ENCODE measurements at regions not wholly inside any gene's neighbourhood (a gene's known extent, or its start where the extent isn't known, plus 50 kb on each side); places are given as distances from the start of the nearest gene placed in this dataset.
"Not testable (repeated sequence)": the region's sequence is repeated elsewhere in the genome, so short reads cannot be mapped to it uniquely, and the experiment has no call there.

DNA sequence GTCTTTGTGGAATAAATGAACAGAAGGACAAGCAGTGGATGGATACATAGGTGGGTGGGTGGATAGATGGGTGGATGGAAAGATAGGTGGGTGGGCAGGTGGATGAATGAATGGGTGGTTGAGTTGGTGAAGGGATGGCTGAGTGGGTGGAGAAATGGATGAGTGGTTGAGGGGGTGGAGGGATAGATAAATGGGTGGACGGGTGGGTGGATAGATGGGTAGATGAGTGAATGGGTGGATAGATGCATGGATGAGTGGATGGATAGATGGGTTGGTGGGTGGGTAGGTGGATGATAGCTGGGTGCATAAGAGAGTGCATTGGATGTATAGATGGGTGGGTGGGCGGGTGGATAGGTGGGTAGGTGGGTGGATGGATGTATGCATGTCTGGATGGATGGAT, 63.5 kb downstream of the UNC93B1 start:
- H3K27ac ChIP-seq; H3K9me3 ChIP-seq; H3K4me3 ChIP-seq; DNase-seq; H3K36me3 ChIP-seq; H3K27me3 ChIP-seq; intact Hi-C loops (cut with DNase I; ENCODE audit: low total_unique reads); H3K4me1 ChIP-seq: not testable (repeated sequence)

DNA sequence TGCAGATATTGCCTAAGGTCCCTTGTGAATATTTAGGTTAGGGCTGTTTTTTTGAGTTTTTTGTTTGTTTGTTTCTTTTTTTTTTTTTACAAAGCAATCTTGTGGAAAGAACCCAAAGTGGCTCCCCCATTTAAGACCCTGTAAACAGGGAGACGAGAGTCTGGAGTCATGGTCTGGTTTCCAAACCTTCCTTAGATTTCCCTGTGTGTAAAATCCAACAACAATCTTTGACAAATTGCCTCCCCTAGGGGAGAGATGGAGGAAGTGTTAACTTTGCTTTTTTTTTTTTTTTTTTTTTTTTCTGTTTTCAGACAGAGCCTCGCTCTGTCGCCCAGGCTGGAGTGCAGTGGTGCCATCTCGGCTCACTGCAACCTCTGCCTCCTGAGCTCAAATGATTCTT, 64.9 kb downstream of the UNC93B1 start:
- H3K36me3 ChIP-seq; H3K4me1 ChIP-seq; H3K27me3 ChIP-seq; DNase-seq; H3K9me3 ChIP-seq; H3K27ac ChIP-seq; H3K4me3 ChIP-seq; intact Hi-C loops (cut with DNase I; ENCODE audit: low total_unique reads): not testable (repeated sequence)

- H3K27ac ChIP-seq; H3K27me3 ChIP-seq; intact Hi-C loops (cut with DNase I; ENCODE audit: low total_unique reads); H3K36me3 ChIP-seq; H3K9me3 ChIP-seq; H3K4me3 ChIP-seq; DNase-seq; H3K4me1 ChIP-seq: not testable (repeated sequence)
Observed at GRCh38 chr11:67938371-67938770, 65.5 kb downstream of the UNC93B1 start.

DNA sequence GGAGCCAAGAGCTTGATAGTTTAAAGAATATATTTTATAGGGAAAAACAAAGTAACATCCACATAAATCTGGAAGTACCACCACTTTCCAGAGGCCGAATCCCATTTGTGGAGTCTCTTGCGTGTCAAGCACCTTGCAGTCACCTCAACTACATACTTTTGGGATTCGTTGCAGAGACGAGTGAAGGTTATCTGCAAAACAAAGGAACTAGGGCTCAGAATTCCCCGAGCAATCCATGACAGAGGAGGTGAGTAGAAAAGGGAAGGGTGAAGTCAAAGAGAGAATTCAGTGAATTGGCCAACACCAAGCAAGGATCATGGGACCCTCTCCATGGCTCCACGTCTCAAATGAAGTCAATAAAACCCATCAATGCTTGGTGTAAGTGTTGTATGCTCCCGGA, 80.3 kb downstream of the UNC93B1 start:
- DNase-seq; H3K4me1 ChIP-seq; H3K4me3 ChIP-seq; H3K9me3 ChIP-seq; H3K27me3 ChIP-seq; H3K27ac ChIP-seq; H3K36me3 ChIP-seq; intact Hi-C loops (cut with DNase I; ENCODE audit: low total_unique reads): not testable (repeated sequence)

GRCh38 chr11:67920546-67920945, 83.4 kb downstream of the UNC93B1 start:
- H3K9me3 ChIP-seq, H3K4me1 ChIP-seq: not testable (repeated sequence)

GRCh38 chr11:67912184-67912583, 91.7 kb downstream of the UNC93B1 start:
- H3K36me3 ChIP-seq; H3K9me3 ChIP-seq; intact Hi-C loops (cut with DNase I; ENCODE audit: low total_unique reads); H3K27ac ChIP-seq; H3K27me3 ChIP-seq; H3K4me1 ChIP-seq; H3K4me3 ChIP-seq; DNase-seq: not testable (repeated sequence)

More at GRCh38 chr11:67920546-67920945, 83.4 kb downstream of the UNC93B1 start:
- H3K4me3 ChIP-seq; intact Hi-C loops (cut with DNase I; ENCODE audit: low total_unique reads); H3K36me3 ChIP-seq; H3K27ac ChIP-seq; H3K27me3 ChIP-seq; DNase-seq: not testable (repeated sequence)

- H3K4me1 ChIP-seq; H3K27ac ChIP-seq; intact Hi-C loops (cut with DNase I; ENCODE audit: low total_unique reads); H3K4me3 ChIP-seq; H3K36me3 ChIP-seq; DNase-seq; H3K9me3 ChIP-seq; H3K27me3 ChIP-seq: not testable (repeated sequence)
Observed at GRCh38 chr11:67911211-67911610, 92.7 kb downstream of the UNC93B1 start.

- intact Hi-C loops (cut with DNase I; ENCODE audit: low total_unique reads); H3K27me3 ChIP-seq; H3K4me3 ChIP-seq; H3K27ac ChIP-seq; H3K36me3 ChIP-seq; H3K4me1 ChIP-seq; DNase-seq; H3K9me3 ChIP-seq: not testable (repeated sequence)
Observed at GRCh38 chr11:67910803-67911202, 93.1 kb downstream of the UNC93B1 start.

- H3K4me1 ChIP-seq; intact Hi-C loops (cut with DNase I; ENCODE audit: low total_unique reads); H3K4me3 ChIP-seq; H3K27me3 ChIP-seq; H3K36me3 ChIP-seq; H3K27ac ChIP-seq; H3K9me3 ChIP-seq; DNase-seq: not testable (repeated sequence)
Observed at GRCh38 chr11:67906969-67907368, 96.9 kb downstream of the UNC93B1 start.

DNA sequence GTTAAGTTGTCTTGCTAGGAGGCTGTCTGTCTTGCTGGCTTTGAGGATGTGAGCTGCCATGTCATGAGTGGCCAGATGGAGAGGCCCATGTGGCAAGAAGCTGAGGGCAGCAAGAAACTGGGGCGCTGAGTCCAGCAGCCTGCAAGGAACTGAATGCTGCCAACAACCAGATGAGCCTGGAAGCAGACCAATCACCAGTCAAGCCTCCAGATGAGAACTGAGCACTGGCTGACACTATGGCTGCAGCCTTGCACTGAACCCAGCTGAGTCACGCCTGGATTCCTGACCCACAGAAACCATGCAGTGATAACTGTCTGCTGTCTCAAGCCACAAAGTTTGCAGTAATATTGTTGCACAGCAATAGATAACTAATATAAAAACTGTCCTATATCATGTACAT, 104.4 kb downstream of the UNC93B1 start:
- H3K27me3 ChIP-seq; H3K27ac ChIP-seq; intact Hi-C loops (cut with DNase I; ENCODE audit: low total_unique reads); H3K9me3 ChIP-seq; DNase-seq; H3K4me1 ChIP-seq; H3K4me3 ChIP-seq; H3K36me3 ChIP-seq: not testable (repeated sequence)

DNA sequence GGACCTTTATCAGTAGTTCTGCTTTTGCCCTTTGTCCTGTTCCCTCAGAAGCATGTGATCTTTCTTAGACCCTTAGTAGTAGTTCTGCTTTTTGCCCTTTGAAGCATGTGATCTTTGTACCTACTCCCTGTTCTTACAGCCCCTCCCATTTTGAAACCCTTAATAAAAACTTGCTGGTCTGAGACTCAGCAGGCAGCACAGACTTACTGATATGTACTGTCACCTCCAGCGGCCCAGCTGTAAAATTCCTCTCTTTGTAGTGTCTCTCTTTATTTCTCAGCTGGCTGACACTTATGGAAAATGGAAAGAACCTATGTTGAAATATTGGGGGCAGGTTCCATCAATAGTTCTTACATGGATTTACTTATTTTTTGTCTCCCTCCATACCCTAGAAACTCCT, 110.4 kb downstream of the UNC93B1 start:
- H3K4me3 ChIP-seq; H3K27ac ChIP-seq; H3K9me3 ChIP-seq; H3K36me3 ChIP-seq; H3K4me1 ChIP-seq; DNase-seq; intact Hi-C loops (cut with DNase I; ENCODE audit: low total_unique reads); H3K27me3 ChIP-seq: not testable (repeated sequence)

DNA sequence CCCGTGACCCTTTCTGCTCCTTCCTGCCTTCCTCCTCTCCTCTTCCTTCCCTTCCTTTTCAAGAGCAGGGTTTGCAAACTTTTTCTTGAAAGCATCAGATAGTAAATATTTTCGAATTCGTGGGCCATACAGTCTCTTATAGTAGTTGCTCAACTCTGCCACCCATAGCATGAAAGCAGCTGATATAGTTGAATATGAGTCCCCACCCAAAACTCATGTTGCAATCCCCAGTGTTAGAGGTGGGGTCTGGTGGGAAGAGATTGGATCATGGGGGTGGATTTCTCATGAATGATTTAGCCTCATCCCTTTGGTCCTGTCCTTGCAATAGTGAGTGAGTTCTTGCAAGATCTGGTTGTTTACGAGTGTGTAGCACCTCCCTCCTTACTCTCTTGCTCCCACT, 114.3 kb downstream of the UNC93B1 start:
- DNase-seq = not testable (repeated sequence)
- peaks cover 0 to 15% of the 10 kb centered on the region in 2 donors for H3K27me3 ChIP-seq

GRCh38 chr11:67888056-67888455, 115.8 kb downstream of the UNC93B1 start:
- H3K36me3 ChIP-seq; H3K4me3 ChIP-seq; H3K27ac ChIP-seq; H3K4me1 ChIP-seq; DNase-seq; intact Hi-C loops (cut with DNase I; ENCODE audit: low total_unique reads); H3K9me3 ChIP-seq: not testable (repeated sequence)
- H3K27me3 ChIP-seq = peaks cover 0 to 18% of the 10 kb centered on the region in 2 donors

More for the DNA sequence above, 114.3 kb downstream of the UNC93B1 start:
- intact Hi-C loops (cut with DNase I; ENCODE audit: low total_unique reads); H3K4me3 ChIP-seq; H3K4me1 ChIP-seq; H3K9me3 ChIP-seq; H3K36me3 ChIP-seq; H3K27ac ChIP-seq: not testable (repeated sequence)

- DNase-seq = not testable (repeated sequence)
Observed at GRCh38 chr11:67886672-67887071, 117.2 kb downstream of the UNC93B1 start.

GRCh38 chr11:67886207-67886606, 117.7 kb downstream of the UNC93B1 start:
- not testable (repeated sequence) for H3K4me3 ChIP-seq, H3K27ac ChIP-seq, DNase-seq

More at GRCh38 chr11:67886672-67887071, 117.2 kb downstream of the UNC93B1 start:
- peaks cover 0 to 18% of the 10 kb centered on the region in 2 donors for H3K27me3 ChIP-seq
- H3K9me3 ChIP-seq; H3K4me1 ChIP-seq; H3K27ac ChIP-seq; H3K36me3 ChIP-seq; H3K4me3 ChIP-seq; intact Hi-C loops (cut with DNase I; ENCODE audit: low total_unique reads): not testable (repeated sequence)

More at GRCh38 chr11:67886207-67886606, 117.7 kb downstream of the UNC93B1 start:
- H3K27me3 ChIP-seq = peaks cover 0 to 18% of the 10 kb centered on the region in 2 donors
- H3K36me3 ChIP-seq; H3K4me1 ChIP-seq; H3K9me3 ChIP-seq; intact Hi-C loops (cut with DNase I; ENCODE audit: low total_unique reads): not testable (repeated sequence)

All from tibial artery (tissue), 4 donors.